Peyer's patch (tissue), 4 donors: ENCODE measurements at regions not wholly inside any gene's neighbourhood (a gene's known extent, or its start where the extent isn't known, plus 50 kb on each side); places are given as distances from the start of the nearest gene placed in this dataset.

ENCODE experiments used
- DNase-seq, 3 donors: peaks; one replicate each; pipeline ENCODE4 v3.0.0-alpha.2; 2017 to 2019
- H3K27ac ChIP-seq, 4 donors: fragments of 200-600 bp; sonication (generic); one replicate each; pipeline ENCODE4 v1.5.1; 2016 to 2019
- H3K27me3 ChIP-seq, 2 donors: fragments of 200-600 bp; sonication (generic); one replicate each; pipeline ENCODE4 v1.5.1; 2019
- H3K36me3 ChIP-seq, 3 donors: fragments of 200-600 bp; sonication (generic); one replicate each; pipeline ENCODE4 v1.5.1; 2016 to 2019
- H3K4me1 ChIP-seq, 4 donors: fragments of 200-600 bp; sonication (generic); one replicate each; pipeline ENCODE4 v1.5.1; 2016 to 2019
- H3K4me3 ChIP-seq, 4 donors: fragments of 200-600 bp; sonication (generic); 1 replicate in 3 of 4; 2 replicates in 1 of 4; pipeline ENCODE4 v1.5.1; 2016 to 2019; ENCODE audit warnings: mild to moderate bottlenecking in 1 of 4
- H3K9me3 ChIP-seq, 4 donors: fragments of 200-600 bp; sonication (generic); one replicate each; pipeline ENCODE4 v1.5.1; 2016 to 2019; ENCODE audit warnings: mild to moderate bottlenecking in 1 of 4
- CTCF ChIP-seq, 6 experiments: fragments of 450-650 bp in 4 of 6; fragments of 200-600 bp in 2 of 6; sonication (generic) in 1 of 6; IDR thresholded peaks; one replicate each; pipeline ENCODE4 v1.5.1; 2017 to 2019; ENCODE audit warnings: antibody characterized with exemption in 6 of 6, mild to moderate bottlenecking in 3 of 6, moderate library complexity in 1 of 6
- POLR2A ChIP-seq, 2 donors: fragments of 450-650 bp; IDR thresholded peaks; one replicate each; pipeline ENCODE4 v1.5.1; 2017; ENCODE audit warnings: antibody characterized with exemption in 2 of 2, mild to moderate bottlenecking in 2 of 2, moderate library complexity in 2 of 2

GRCh38 chr14:85222341-85222740 is 307.6 kb upstream of the FLRT2 start:
- no peaks in the 10 kb centered on the region for H3K4me1 ChIP-seq

GRCh38 chr14:85223667-85224066 is 306.3 kb upstream of the FLRT2 start:
- no peaks in the 10 kb centered on the region for H3K36me3 ChIP-seq
- H3K9me3 ChIP-seq: no peaks in the 10 kb centered on the region
- no peak for DNase-seq
- no peaks in the 10 kb centered on the region for H3K4me1 ChIP-seq
- no peaks in the 10 kb centered on the region for H3K27me3 ChIP-seq
- TF ChIP-seq CTCF (IDR thresholded peaks at IDR 0.05) (no peak), POLR2A (IDR thresholded peaks at IDR 0.05) (no peak)
- no peak overlapping the region for H3K4me3 ChIP-seq
- H3K27ac ChIP-seq: no peak overlapping the region

More at GRCh38 chr14:85222341-85222740, 307.6 kb upstream of the FLRT2 start:
- TF ChIP-seq POLR2A (IDR thresholded peaks at IDR 0.05): no peak
- TF ChIP-seq CTCF (IDR thresholded peaks at IDR 0.05): no peak
- Histone ChIP-seq H3K36me3 (no peaks in the 10 kb centered on the region), H3K4me3 (no peak overlapping the region), H3K9me3 (no peaks in the 10 kb centered on the region), H3K27me3 (no peaks in the 10 kb centered on the region), H3K27ac (no peak overlapping the region)
- no peak for DNase-seq

- TF ChIP-seq POLR2A (IDR thresholded peaks at IDR 0.05) (no peak), CTCF (IDR thresholded peaks at IDR 0.05) (no peak)
- no peak for DNase-seq
- Histone ChIP-seq H3K27ac (no peak overlapping the region), H3K9me3 (no peaks in the 10 kb centered on the region), H3K4me3 (no peak overlapping the region), H3K36me3 (no peaks in the 10 kb centered on the region), H3K4me1 (no peaks in the 10 kb centered on the region), H3K27me3 (no peaks in the 10 kb centered on the region)
Observed at GRCh38 chr14:85224241-85224640, 305.7 kb upstream of the FLRT2 start.

- Histone ChIP-seq H3K9me3 (no peaks in the 10 kb centered on the region), H3K4me3 (no peak overlapping the region), H3K4me1 (no peaks in the 10 kb centered on the region), H3K27me3 (no peaks in the 10 kb centered on the region), H3K27ac (no peak overlapping the region), H3K36me3 (no peaks in the 10 kb centered on the region)
- TF ChIP-seq CTCF (IDR thresholded peaks at IDR 0.05) (no peak), POLR2A (IDR thresholded peaks at IDR 0.05) (no peak)
- no peak for DNase-seq
Observed at GRCh38 chr14:85233756-85234155, 296.2 kb upstream of the FLRT2 start.

GRCh38 chr14:85234156-85235025 is 295.6 kb upstream of the FLRT2 start:
- Histone ChIP-seq H3K36me3 (no peaks in the 10 kb centered on the region), H3K4me3 (no peak overlapping the region), H3K27ac (no peak overlapping the region), H3K27me3 (no peaks in the 10 kb centered on the region), H3K9me3 (no peaks in the 10 kb centered on the region), H3K4me1 (no peaks in the 10 kb centered on the region)
- no peak for TF ChIP-seq POLR2A (IDR thresholded peaks at IDR 0.05)
- TF ChIP-seq CTCF (IDR thresholded peaks at IDR 0.05): no peak
- DNase-seq: no peak
